Thyroid gland (tissue), 4 donors: ENCODE measurements at regions not wholly inside any gene's neighbourhood (a gene's known extent, or its start where the extent isn't known, plus 50 kb on each side); places are given as distances from the start of the nearest gene placed in this dataset.

Experiments
- POLR2A ChIP-seq, 2 donors: fragments of 450-650 bp; IDR thresholded peaks; one replicate each; pipeline ENCODE4 v1.6.1; 2017; ENCODE audit warnings: antibody characterized with exemption in 2 of 2, mild to moderate bottlenecking in 2 of 2, moderate library complexity in 1 of 2
- TF ChIP-seq, protein P1 (sequence below), 6 experiments: fragments of 200-600 bp in 3 of 6; fragments of 450-650 bp in 3 of 6; sonication (generic) in 3 of 6; IDR thresholded peaks; one replicate each; pipeline ENCODE4 v1.5.1; 2016 to 2019; ENCODE audit warnings: antibody characterized with exemption in 6 of 6, mild to moderate bottlenecking in 2 of 6, inconsistent platforms in 1 of 6, moderate library complexity in 1 of 6

GRCh38 chr6:113488061-113488460 lies 369.1 kb upstream of the MARCKS start:
- TF ChIP-seq, protein P1, sequence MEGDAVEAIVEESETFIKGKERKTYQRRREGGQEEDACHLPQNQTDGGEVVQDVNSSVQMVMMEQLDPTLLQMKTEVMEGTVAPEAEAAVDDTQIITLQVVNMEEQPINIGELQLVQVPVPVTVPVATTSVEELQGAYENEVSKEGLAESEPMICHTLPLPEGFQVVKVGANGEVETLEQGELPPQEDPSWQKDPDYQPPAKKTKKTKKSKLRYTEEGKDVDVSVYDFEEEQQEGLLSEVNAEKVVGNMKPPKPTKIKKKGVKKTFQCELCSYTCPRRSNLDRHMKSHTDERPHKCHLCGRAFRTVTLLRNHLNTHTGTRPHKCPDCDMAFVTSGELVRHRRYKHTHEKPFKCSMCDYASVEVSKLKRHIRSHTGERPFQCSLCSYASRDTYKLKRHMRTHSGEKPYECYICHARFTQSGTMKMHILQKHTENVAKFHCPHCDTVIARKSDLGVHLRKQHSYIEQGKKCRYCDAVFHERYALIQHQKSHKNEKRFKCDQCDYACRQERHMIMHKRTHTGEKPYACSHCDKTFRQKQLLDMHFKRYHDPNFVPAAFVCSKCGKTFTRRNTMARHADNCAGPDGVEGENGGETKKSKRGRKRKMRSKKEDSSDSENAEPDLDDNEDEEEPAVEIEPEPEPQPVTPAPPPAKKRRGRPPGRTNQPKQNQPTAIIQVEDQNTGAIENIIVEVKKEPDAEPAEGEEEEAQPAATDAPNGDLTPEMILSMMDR (IDR thresholded peaks at IDR 0.05): no peak
- TF ChIP-seq POLR2A (IDR thresholded peaks at IDR 0.05): no peak
